Liver (tissue), 8 donors: ENCODE measurements at regions not wholly inside any gene's neighbourhood (a gene's known extent, or its start where the extent isn't known, plus 50 kb on each side); places are given as distances from the start of the nearest gene placed in this dataset.

Source experiments
- DNase-seq: peaks from one replicate; pipeline ENCODE4 v3.0.0-alpha.2; 2017; ENCODE audit warnings: low spot score
- H3K27ac ChIP-seq, 2 donors: one replicate each; pipeline ENCODE4 v1.7.0; 2013; ENCODE audit warnings: inconsistent platforms in 2 of 2, low read length in 2 of 2, control low read depth in 1 of 2, low read depth in 1 of 2, mild to moderate bottlenecking in 1 of 2
- H3K27me3 ChIP-seq, 4 donors: one replicate each; pipeline versions ENCODE4 v1.6.1 to v1.7.0; 2013; ENCODE audit warnings: low read length in 3 of 4, inconsistent platforms in 1 of 4, mild to moderate bottlenecking in 1 of 4, moderate library complexity in 1 of 4; ENCODE audit not compliant: control insufficient read depth in 4 of 4, insufficient read depth in 4 of 4
- H3K36me3 ChIP-seq, 4 donors: one replicate each; pipeline versions ENCODE4 v1.6.1 to v1.7.0; 2013; ENCODE audit warnings: low read length in 3 of 4, mild to moderate bottlenecking in 3 of 4, low read depth in 1 of 4, moderate library complexity in 1 of 4; ENCODE audit not compliant: control insufficient read depth in 4 of 4, insufficient read depth in 3 of 4
- H3K4me1 ChIP-seq, 4 donors: one replicate each; pipeline versions ENCODE4 v1.6.1 to v1.7.0; 2013; ENCODE audit warnings: low read length in 3 of 4, mild to moderate bottlenecking in 3 of 4, moderate library complexity in 1 of 4; ENCODE audit not compliant: control insufficient read depth in 4 of 4, insufficient read depth in 4 of 4
- H3K4me3 ChIP-seq, 3 donors: one replicate each; pipeline versions ENCODE4 v1.6.1 to v1.7.0; 2013; ENCODE audit warnings: low read length in 3 of 3, control low read depth in 1 of 3, low read depth in 1 of 3, mild to moderate bottlenecking in 1 of 3
- H3K9ac ChIP-seq, 2 donors: one replicate each; pipeline ENCODE4 v1.7.0; 2013; ENCODE audit warnings: low read length in 2 of 2, mild to moderate bottlenecking in 2 of 2, moderate library complexity in 2 of 2, control low read depth in 1 of 2, low read depth in 1 of 2
- H3K9me3 ChIP-seq, 4 donors: one replicate each; pipeline versions ENCODE4 v1.6.1 to v1.7.0; 2013; ENCODE audit warnings: low read length in 3 of 4; ENCODE audit not compliant: control insufficient read depth in 4 of 4
- ATF3 ChIP-seq: IDR thresholded peaks from 2 replicates; pipeline ENCODE4 v1.6.1; 2016; ENCODE audit warnings: antibody characterized with exemption
- CTCF ChIP-seq: fragments of 150-350 bp; IDR thresholded peaks from 2 replicates; pipeline ENCODE4 v1.5.1; 2017; ENCODE audit warnings: improper control_type of control experiment, low read depth, low read length; ENCODE audit not compliant: missing input control
- EGR1 ChIP-seq, 2 donors: IDR thresholded peaks; 2 replicates each; pipeline ENCODE4 v1.6.1; 2016 to 2018; ENCODE audit warnings: antibody characterized with exemption in 2 of 2, low read depth in 2 of 2
- FOXA1 ChIP-seq: IDR thresholded peaks from 2 replicates; pipeline ENCODE4 v1.6.1; 2016; ENCODE audit warnings: antibody characterized with exemption
- FOXA2 ChIP-seq: IDR thresholded peaks from 2 replicates; pipeline ENCODE4 v1.6.1; 2016; ENCODE audit warnings: antibody characterized with exemption
- GABPA ChIP-seq, 2 donors: IDR thresholded peaks in 1 of 2; conservative IDR thresholded peaks in 1 of 2; 2 replicates each; pipeline ENCODE4 v1.6.1; 2016; ENCODE audit warnings: antibody characterized with exemption in 2 of 2, mild to moderate bottlenecking in 1 of 2, moderate library complexity in 1 of 2
- HNF4A ChIP-seq, 2 donors: conservative IDR thresholded peaks; 2 replicates each; pipeline ENCODE4 v1.6.1; 2016; ENCODE audit warnings: antibody characterized with exemption in 2 of 2, mild to moderate bottlenecking in 2 of 2
- HNF4G ChIP-seq: IDR thresholded peaks from 2 replicates; pipeline ENCODE4 v1.6.1; 2016; ENCODE audit warnings: antibody characterized with exemption
- JUND ChIP-seq, 2 donors: IDR thresholded peaks; 2 replicates each; pipeline ENCODE4 v1.6.1; 2016; ENCODE audit warnings: antibody characterized with exemption in 2 of 2
- MAX ChIP-seq: IDR thresholded peaks from 2 replicates; pipeline ENCODE4 v1.6.1; 2016; ENCODE audit warnings: antibody characterized with exemption
- NR2F2 ChIP-seq: IDR thresholded peaks from 2 replicates; pipeline ENCODE4 v1.6.1; 2016; ENCODE audit warnings: antibody characterized with exemption
- RAD21 ChIP-seq, 2 donors: IDR thresholded peaks; 2 replicates each; pipeline ENCODE4 v1.6.1; 2016; ENCODE audit warnings: antibody characterized with exemption in 2 of 2, mild to moderate bottlenecking in 2 of 2
- REST ChIP-seq: IDR thresholded peaks from 2 replicates; pipeline ENCODE4 v1.6.1; 2016; ENCODE audit warnings: antibody characterized with exemption, mild to moderate bottlenecking
- RXRA ChIP-seq, 2 donors: IDR thresholded peaks; 2 replicates each; pipeline ENCODE4 v1.6.1; 2017 to 2018; ENCODE audit warnings: antibody characterized with exemption in 2 of 2, mild to moderate bottlenecking in 1 of 2
- SP1 ChIP-seq: IDR thresholded peaks from 2 replicates; pipeline ENCODE4 v1.6.1; 2018; ENCODE audit warnings: antibody characterized with exemption, mild to moderate bottlenecking
- TAF1 ChIP-seq: conservative IDR thresholded peaks from 2 replicates; pipeline ENCODE4 v1.6.1; 2016; ENCODE audit warnings: antibody characterized with exemption, mild to moderate bottlenecking
- YY1 ChIP-seq: IDR thresholded peaks from 2 replicates; pipeline ENCODE4 v1.6.1; 2016; ENCODE audit warnings: antibody characterized with exemption, mild to moderate bottlenecking
- ZBTB33 ChIP-seq: IDR thresholded peaks from 2 replicates; pipeline ENCODE4 v1.6.1; 2016; ENCODE audit warnings: antibody characterized with exemption
- WGBS: extraction: QIAGEN DNeasy Blood & Tissue Kit; methylation state at CpG from one replicate; pipeline ENCODE4 v1.1.7; 2013; 5-methylcytosine and 5-hydroxymethylcytosine counted together
- donor health status: healthy.
- donor health status: healthy.
- donor health status: healthy.
- donor health status: healthy.
- donor health status: healthy.

- WGBS, result 53% methylated on average over 3 of the region's 3 CpGs
- H3K27me3 ChIP-seq, result no peaks in the 10 kb centered on the region
- DNase-seq, result no peak
- TF ChIP-seq NR2F2 (no peak), RAD21 (IDR thresholded peaks at IDR 0.05) (no peak), ATF3 (no peak), GABPA (IDR thresholded peaks at IDR 0.05 in 1 of 2, conservative IDR thresholded peaks at IDR 0.05 in 1 of 2) (no peak), CTCF (no peak), REST (no peak), HNF4A (conservative IDR thresholded peaks at IDR 0.05) (no peak)
- no peaks in the 10 kb centered on the region for H3K36me3 ChIP-seq
- H3K9ac ChIP-seq, result no peak overlapping the region
- no peak overlapping the region for H3K27ac ChIP-seq
- H3K4me1 ChIP-seq, result peaks cover 0 to 11% (median 7%) of the 10 kb centered on the region in 4 donors
- H3K9me3 ChIP-seq, result no peaks in the 10 kb centered on the region
- H3K4me3 ChIP-seq, result no peak overlapping the region
Observed at GRCh38 chr11:127625402-127625801, 624.8 kb upstream of the KIRREL3 start.

GRCh38 chr11:127624306-127624856 is 623.8 kb upstream of the KIRREL3 start:
- Histone ChIP-seq H3K27me3 (no peaks in the 10 kb centered on the region), H3K4me3 (no peak overlapping the region), H3K4me1 (peaks cover 0 to 11% (median 7%) of the 10 kb centered on the region in 4 donors), H3K36me3 (no peaks in the 10 kb centered on the region), H3K27ac (no peak overlapping the region), H3K9ac (no peak overlapping the region), H3K9me3 (no peaks in the 10 kb centered on the region)
- DNase-seq, result no peak
- 70% methylated on average over 10 of the region's 10 CpGs for WGBS
- TF ChIP-seq NR2F2, result no peak
- TF ChIP-seq FOXA2, result no peak
- TF ChIP-seq HNF4A (conservative IDR thresholded peaks at IDR 0.05), result no peak
- TF ChIP-seq HNF4G, result no peak
- no peak for TF ChIP-seq MAX
- no peak for TF ChIP-seq REST
- TF ChIP-seq SP1, result no peak
- no peak for TF ChIP-seq RXRA (IDR thresholded peaks at IDR 0.05)
- TF ChIP-seq FOXA1, result no peak
- no peak for TF ChIP-seq ZBTB33
- no peak for TF ChIP-seq TAF1
- no peak for TF ChIP-seq YY1
- TF ChIP-seq RAD21 (IDR thresholded peaks at IDR 0.05), result no peak
- no peak for TF ChIP-seq JUND (IDR thresholded peaks at IDR 0.05)
- TF ChIP-seq CTCF, result no peak
- TF ChIP-seq EGR1 (IDR thresholded peaks at IDR 0.05; ENCODE audit: low read depth in 2 of 2), result no peak
- TF ChIP-seq ATF3, result no peak
